Dermis blood vessel endothelial cell (primary cell): ENCODE measurements at regions not wholly inside any gene's neighbourhood (a gene's known extent, or its start where the extent isn't known, plus 50 kb on each side); places are given as distances from the start of the nearest gene placed in this dataset.

Experiments
- DNase-seq: peaks from one replicate; pipeline ENCODE4 v3.0.0; 2010

DNA sequence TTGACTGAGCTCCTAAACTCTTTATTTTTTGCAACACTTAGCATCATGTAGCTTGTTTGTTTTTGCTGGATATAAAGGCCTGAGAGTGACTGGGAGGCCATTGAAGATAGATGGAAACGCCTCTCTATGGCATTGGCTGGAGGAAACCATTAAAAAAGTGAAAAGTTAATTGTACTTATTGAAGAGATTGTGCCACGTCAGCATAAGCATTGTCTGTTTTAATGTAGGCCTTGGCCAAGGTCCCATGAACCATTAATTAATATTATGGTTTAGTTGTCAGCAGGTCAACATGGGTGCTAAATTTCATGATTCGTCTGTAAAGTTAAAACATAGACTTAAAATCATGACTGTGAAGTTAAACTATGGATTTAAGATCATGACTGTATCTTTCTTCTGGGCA, 178.6 kb downstream of the GATA3 start:
- no peak for DNase-seq

DNA sequence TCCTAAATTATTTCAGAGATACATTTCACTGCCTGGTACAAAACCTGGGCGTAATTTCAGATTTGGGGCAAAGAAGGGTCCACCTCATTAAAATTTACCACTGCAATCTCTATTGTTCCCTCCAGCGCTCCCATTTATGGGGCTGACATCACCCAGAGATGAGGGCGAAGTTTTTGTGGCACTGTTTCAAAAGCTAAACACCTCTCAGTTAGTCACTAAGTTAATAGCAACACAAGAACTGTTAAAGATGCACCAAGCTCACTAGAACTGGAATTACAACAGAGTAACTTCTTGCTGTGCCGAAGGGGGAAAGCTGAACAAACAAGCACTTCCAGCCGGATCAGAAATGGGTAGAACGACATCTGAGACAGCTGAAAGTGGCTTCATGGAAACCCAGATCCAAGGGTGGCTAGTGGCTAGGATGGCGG, 179.4 kb downstream of the GATA3 start:
- DNase-seq = no peak

DNA sequence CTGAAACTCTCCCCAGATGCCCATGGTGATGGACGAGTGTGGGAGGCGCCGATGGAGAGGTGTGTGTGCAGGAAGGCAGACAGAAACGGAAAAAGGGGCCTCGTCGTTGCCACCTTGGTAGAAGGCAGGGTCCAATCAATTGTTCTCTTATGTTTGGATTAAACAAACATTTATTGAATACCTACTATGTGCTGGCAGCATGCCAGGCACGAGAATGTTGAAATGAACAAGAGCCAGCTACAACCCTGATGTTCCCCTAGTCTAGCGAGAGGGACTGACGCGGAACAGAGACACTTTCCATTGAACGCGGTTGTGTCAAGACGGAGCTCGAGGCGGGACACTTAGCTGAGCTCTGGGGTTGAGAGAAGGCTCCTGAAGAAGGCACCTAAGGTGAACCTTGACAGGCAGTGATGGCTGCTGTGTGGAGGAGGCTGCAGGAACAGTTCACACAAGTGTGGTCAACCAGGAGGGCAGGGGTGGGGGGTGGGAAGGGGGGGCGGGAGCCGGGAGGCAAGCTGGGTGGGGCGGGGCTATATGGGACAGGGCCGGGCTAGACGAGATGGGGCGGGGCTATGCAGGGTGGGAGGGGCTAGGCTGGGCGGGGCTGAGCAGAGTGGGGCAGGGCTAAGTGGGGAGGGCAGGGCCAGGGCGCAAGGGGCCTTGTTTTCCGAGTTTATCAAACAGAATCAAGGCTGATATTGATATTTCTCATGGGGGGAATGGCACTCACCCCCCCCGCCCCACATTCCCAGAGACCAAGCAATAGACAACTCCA, 181.0 kb downstream of the GATA3 start:
- DNase-seq = no peak

DNA sequence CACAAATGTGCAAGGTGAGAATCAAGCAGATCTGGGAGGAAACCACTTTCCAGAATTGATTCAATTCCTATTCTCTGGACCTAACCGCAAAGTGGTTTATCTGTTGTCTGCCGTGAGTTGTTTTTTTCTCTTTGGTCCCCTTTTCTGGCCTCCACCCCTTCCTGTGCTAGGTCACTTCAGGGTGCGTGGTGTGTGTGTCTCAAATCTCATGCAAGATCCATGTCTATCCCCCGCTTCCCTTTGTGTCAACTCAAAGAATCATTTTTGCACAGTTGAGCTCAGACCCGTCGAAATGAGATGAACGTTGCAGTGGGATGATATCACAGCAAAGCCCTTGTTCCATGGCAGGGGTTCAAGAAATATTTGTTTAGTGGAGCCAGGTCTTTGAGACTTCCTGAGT, 184.5 kb downstream of the GATA3 start:
- DNase-seq = no peak

DNA sequence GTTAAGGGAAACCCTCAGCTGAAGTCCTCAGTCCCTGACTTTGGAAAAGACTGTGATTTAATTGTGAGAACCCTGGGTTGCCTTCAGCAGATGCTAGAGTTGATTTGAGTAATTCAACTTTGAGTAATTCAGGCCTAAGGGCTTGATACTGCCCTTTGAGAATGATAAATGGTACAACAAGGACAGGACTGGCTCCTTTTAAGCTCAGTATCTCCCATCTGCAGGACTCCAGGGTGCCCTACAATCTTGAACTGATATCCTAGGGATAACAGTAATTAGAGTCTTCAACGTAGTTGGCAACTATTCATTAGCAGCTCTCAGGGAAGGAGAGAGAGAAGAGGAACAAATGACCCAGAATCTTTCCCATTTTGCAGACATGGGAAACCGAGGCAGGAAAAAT, 186.4 kb downstream of the GATA3 start:
- DNase-seq = no peak

DNA sequence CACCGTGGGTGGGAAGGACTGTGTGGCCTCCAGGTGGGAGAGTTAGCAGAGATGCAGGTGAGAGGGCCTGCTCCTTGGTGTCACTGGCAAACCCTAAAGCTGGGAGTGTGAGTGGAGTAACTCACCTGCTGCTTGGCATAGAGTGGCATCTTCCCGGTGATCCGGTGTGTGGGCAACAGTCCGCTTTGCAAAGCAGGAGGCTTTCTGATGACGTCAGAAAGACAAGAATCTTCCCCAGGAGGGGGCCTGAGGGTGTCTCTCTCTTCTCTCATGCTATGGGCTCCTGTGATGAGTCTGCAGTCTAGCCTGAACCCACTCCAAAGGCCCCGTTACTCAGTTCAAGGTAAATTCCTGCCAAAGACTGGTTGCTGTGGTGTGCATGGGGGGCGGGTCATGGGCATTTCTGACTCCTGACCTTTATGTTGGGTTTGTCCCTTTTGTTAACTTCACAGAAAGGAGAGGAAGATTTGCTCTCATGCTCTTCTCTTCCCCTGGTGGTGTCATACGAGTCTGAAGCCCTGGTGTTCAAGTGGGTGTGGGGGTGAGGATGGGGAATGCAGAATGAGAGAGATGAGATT, 187.9 kb downstream of the GATA3 start:
- no peak for DNase-seq

DNA sequence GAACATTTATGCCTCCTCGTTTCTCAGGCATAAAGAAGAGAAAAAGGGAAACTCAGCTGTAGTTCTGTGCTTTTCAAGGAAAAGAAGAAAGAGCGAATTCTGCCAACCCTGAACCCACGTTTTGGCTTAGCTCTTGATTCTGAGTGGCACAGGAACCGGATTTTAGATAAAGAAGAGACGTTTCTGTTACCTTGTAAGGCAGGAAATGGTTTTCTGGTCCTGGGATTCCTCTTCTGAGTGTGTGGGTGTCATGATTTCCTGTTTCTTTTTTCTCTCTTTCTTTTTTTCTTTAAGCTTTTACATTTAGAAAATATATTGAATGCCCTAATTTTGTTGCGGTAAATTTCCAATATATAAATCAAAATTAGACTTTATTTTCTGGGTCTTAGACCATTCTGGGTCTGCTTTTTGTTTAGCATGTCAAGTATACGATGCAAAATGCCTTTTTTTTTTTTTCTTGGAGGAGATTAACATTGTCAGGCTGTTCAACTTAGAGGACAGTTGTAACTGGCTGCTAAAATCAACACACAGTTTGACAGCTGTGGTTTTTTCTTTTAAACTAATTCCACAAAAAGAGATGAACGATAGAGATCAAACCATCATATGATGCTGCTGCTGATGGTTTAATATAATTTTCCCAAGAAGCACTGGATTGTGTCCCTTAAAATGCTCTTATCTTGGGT, 190.8 kb downstream of the GATA3 start:
- no peak for DNase-seq

DNA sequence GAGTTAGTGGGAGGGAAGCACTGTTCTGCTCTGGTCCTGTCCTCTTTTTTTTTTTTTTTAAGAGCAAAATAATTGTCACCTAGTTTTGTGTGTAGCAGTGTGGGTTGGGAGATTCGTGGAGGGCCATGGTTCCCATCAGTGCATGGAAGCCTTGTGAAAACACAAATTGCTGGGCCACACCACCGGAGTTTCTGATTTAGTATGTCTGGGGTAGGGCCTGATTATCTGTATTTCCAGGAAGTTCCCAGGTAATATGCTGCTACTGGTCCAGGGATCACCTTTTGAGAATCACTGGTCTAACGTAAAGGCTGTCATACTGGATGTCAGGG, 191.3 kb downstream of the GATA3 start:
- no peak for DNase-seq

DNA sequence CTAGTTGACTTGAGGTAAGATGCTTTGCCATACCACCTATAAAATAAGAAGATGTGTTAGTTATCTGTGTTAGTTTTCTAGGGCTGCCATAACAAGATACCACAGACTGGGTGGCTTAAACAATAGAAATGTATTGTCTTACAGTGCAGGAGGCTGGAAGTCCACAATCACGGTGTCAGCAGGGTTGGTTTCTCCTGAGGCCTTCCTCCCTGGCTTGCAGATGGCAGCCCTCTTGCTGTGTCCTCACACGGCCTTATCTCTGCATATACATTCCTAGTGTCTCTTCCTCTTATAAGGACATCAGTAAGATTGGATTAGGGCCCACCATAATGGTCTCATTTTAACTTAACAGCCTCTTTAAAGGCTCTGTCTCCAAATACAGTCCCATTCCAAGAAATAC, 192.1 kb downstream of the GATA3 start:
- no peak for DNase-seq

DNA sequence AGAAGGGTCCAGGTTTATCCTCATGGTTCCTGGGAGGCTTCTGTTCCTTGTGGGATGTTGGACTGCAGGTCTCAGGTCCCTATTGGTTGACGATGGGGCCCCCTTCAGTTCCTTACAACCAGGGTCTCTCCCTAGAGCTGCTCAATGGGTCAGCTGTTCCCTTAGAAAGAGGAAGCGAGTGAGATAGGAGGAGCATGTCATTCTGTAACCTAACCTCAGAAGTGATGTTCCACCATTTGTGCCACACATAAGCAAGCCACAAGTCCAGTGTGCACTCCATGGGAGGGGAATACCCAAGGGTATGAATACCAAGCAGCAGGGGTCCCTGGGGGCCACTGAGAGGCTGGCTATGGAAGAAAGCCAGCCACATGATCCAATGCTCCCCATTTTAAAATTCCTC, 192.7 kb downstream of the GATA3 start:
- DNase-seq = no peak

DNA sequence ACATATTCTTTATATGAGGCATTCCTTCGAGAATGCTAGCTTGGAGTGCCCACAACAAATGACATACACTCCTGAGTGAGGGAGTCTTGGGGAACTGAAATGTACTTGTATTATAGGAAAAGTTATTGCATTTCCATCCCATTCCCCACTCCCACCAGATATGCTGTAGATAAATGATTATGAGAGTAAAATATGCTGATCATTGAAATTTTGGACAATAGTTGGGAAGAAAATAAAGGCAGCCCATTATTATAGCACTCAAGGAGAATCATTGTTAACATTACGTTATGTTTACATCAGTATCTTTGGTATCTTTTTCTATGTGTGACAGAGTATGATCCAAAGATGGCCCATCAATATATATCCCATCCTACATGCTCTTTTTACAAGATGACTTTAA, 194.4 kb downstream of the GATA3 start:
- no peak for DNase-seq

DNA sequence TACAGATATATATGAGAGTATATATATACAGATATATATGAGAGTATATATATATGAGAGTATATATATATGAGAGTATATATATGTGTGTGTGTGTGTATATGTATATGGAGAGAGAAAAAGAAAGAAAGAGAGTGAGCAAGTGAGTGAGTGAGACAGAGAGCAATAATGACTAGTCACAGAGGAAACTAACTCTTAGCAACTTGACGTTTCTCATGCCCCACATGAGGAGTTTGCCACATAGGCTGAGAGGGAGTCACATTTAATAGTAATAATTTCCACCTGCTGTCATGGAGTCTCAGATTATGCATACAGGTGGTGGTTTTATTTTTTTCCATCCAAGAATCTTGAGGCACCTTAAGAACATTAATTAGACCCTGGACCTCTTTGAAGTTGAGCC, 199.9 kb downstream of the GATA3 start:
- no peak for DNase-seq

DNA sequence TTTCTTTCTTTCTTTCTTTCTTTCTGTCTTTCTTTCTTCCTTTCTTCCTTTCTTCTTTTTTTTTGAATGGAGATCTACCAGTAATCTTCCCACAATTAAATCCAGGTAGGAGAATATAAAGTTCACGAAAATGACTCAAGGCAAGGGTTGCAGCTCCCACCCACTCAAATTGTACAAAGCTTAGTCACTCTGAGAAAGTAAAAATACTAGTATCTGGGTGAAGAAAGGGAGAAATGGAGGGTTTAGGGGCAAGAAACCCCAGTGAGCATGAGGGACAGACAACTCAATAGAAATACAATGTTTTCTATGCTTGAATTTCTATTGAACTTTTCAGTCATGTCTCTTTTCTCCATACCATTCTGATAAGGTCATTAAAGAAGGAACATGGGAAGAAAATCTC, 200.8 kb downstream of the GATA3 start:
- DNase-seq = no peak

DNA sequence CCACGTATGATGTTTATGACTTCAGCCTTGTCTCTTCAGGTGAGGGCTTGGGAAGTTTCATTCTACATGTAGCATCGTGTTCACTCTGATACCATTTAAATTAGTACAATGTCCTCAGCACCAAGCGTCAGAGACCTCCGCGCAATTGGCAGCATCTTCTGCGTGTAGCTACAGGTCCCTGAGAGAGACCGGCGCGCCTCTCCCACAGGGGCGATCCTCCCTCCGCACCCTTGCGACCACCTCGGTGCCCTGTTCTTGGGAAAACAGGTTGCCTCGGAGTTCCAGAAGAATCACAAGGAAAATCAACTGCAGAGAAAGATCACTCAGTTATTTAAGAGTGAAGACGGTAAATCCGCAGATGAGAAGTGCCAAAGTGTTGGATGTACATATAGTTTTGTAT, 206.2 kb downstream of the GATA3 start:
- no peak for DNase-seq

DNA sequence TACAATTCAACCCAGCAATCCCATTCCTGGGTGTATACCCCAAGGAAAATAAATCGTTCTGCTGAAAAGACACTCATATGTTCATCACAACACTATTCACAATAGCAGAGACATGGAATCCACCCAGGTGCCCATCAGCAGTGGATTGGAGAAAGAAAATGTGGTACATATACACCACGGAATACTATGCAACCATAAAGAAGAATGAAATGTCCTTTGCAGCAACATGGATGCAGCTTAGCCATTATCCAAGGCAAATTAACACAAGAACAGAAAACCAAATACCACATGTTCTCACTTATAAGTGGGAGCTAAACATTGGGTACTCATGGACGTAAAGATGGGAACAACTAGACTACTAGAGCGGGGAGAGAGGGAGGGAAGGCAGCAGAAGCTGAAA, 207.8 kb downstream of the GATA3 start:
- no peak for DNase-seq

DNA sequence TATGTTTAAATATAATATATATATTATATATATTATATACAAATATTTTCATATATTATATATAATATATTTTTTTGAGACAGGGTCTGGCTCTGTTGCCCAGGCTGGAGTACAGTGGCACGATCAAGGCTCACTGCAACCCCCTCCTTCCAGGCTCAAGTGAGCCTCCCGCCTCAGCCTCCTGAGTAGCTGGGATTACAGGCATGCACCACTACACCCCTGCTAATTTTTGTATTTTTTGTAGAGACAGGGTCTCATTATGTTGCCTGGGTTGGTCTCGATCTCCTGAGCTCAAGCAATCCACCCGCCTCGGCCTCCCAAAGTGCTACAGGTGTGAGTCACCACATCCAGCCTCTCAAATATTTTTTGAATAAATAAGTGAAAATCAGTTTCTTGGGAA, 215.5 kb downstream of the GATA3 start:
- DNase-seq = no peak

DNA sequence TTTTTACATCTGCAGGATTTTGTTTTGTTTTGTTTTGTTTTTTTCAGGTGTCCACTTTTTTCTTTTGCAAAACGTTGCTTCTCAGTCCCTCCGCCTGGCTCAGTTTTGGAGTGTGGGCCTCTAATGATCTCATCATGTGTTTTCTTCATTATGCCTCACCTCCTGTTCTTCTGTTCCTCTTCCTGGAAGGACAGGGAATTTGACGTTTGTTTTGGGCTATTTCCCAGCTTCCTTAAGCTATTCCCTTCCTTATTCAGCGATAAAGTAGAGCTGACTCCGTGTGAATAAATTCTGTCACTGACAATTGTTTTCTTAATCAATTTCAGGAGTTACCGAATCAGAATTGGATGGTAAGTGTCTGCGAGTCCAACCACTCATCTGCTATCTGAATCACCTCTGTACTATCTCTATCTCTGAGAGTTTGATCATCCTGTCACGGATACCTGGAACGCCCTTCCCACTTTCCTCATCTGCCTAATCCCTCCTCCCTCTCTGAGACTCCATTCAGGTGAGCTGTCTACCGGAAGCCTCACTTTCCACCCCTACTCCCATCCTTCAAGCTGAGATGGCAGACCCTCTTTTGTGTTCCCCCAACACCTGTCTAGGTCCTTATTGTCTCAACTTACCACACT, 218.4 kb downstream of the GATA3 start:
- no peak for DNase-seq

DNA sequence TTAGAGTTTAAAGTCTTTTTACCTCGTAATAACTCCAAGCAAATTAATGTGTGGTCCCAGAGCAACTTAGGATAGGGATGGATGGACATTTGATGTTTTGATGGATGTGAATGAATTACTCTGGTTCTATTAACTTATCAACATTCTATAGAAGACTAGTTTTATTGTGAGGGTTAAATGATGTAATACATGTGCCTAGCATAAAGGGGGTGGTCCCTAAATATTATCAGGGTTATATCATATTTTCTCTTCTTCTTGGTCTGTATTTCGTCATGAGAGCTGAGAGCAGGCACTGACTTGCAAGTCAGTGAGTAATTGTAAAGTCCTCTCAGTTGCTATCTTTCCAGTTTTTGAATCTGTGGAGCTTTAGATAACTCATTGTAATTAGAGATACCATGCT, 219.3 kb downstream of the GATA3 start:
- no peak for DNase-seq

DNA sequence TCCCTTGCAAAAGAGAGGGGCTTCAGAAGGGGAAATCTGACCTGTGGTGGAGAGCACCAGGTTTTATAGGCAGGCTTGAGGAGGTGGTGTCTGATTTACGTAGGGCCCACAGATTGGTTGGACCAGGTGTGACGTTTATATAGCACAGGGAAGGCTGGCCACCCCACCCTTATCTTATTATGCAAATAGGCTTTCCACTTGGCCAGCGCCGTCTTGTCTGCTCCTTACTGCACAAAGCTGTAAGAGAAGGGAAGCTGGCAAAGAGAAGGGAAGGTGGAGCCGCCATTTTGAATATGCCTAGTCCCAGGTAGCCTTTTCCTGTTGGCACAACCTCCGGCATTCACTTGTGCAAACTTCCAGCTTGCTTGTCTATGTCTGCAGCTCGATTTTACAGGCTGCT, 221.4 kb downstream of the GATA3 start:
- no peak for DNase-seq

DNA sequence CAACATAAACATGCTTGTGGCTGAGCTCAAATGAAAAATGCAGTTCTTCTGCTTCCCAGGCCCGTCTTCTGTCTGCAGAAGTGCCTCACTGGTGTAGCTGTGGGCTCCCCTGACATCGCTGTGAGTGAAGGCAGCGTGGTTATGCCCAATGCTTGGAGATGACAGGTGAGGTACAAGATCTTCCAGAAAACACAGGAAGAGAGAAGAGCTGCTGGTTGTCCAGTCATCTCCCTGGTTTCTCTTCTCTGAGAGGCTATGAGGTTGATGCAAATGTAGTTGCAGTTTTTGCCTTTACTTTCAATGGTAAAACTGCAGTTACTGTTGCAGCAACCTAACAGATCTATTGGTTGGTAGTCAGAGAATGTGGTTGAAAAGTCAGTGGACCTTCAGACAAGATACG, 223.6 kb downstream of the GATA3 start:
- no peak for DNase-seq

DNA sequence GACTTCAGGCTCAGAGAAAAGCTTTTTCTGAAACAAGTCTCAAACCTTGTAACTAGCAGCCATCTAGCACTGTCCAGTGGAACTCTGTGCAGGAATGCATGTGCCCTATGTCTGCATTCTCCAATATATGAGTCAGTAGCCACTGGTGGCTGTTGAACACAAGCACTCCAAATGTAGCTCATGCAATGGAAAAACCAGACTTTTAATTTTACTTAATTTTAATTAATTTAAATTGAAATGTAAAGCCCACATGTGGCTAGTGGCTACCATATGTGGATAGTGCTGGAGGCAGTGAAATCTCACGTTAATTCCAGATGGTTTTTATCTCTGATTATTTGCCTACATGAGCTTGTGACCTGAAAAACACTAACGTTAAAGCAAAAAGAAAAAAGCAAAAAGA, 225.1 kb downstream of the GATA3 start:
- no peak for DNase-seq

DNA sequence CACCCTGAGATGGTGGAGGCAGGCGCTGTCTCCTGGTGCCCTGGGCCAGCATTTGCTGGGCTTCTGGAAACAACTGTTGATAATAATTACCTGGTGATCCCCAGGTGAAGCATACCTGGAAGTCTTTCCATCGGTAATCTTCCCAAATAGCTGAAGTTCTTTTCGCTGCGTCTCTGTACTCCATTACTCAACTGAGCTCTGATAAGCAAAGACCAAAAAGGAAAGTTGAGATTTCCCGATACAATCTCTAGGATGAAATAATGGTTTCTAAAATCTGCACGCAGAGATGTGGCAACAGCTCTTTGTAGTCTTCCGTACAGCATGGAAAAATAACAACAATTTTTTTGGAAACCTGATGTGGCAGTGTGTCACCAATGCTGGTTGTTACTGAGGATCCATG, 226.5 kb downstream of the GATA3 start:
- no peak for DNase-seq

DNA sequence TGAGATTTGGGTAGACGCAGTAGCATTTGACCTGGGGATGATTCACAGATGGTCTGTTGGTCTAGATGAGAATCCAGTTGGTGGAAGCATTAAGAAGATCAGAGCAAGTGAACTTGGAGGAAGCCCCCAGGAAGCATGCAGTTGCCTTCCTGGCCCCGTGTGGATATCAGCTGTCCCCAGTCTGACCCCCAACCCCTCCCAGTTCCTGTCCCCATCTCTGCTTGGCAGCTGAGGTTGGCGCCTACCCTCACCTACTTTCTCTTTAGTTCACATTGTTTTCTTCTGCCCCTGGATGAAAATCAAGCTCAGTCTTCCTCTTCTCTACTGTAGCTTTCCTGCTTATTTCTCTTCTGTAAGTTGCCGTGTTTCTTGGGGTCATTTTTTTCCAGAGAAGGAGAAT, 227.9 kb downstream of the GATA3 start:
- DNase-seq = no peak
